Stimulated activated naive B cell treated with anti-CD40 and anti-IgM and Interleukin-4, amounts not matched to agents 10 μg/mL and 1 μg/mL and 100 μg/mL, for 72 hours (primary cell): ENCODE measurements at regions not wholly inside any gene's neighbourhood (a gene's known extent, or its start where the extent isn't known, plus 50 kb on each side); places are given as distances from the start of the nearest gene placed in this dataset.
"Not testable (repeated sequence)": the region's sequence is repeated elsewhere in the genome, so short reads cannot be mapped to it uniquely, and the experiment has no call there.

ENCODE experiments used
- ATAC-seq, 2 donors: fragments of 150-1000 bp; cut with Tn5 transposase; replicated peaks; 2 replicates each; pipeline ENCODE4 v1.10.0; 2021; ENCODE audit warnings: moderate library complexity in 1 of 2
- DNase-seq: peaks from one replicate; pipeline ENCODE4 v3.0.0; 2021
- H3K27ac Mint-ChIP-seq: one replicate; pipeline ENCODE4 v1.8.0; 2022; ENCODE audit warnings: mild to moderate bottlenecking, mixed read lengths
- H3K27me3 Mint-ChIP-seq, 2 donors: one replicate each; pipeline ENCODE4 v1.8.0; 2022; ENCODE audit warnings: mixed read lengths in 2 of 2
- H3K36me3 Mint-ChIP-seq, 2 donors: one replicate each; pipeline ENCODE4 v1.8.0; 2022; ENCODE audit warnings: mixed read lengths in 2 of 2, mild to moderate bottlenecking in 1 of 2
- H3K4me1 Mint-ChIP-seq, 2 donors: one replicate each; pipeline ENCODE4 v1.8.0; 2022; ENCODE audit warnings: mixed read lengths in 2 of 2, mild to moderate bottlenecking in 1 of 2
- H3K4me3 Mint-ChIP-seq, 2 donors: one replicate each; pipeline ENCODE4 v1.8.0; 2022; ENCODE audit warnings: mild to moderate bottlenecking in 2 of 2, mixed read lengths in 2 of 2, moderate library complexity in 1 of 2
- H3K9me3 Mint-ChIP-seq, 2 donors: one replicate each; pipeline ENCODE4 v1.8.0; 2022; ENCODE audit warnings: mixed read lengths in 2 of 2, mild to moderate bottlenecking in 1 of 2

GRCh38 chr7:120005720-120006119 is 267.3 kb upstream of the KCND2 start:
- no peaks in the 10 kb centered on the region for H3K36me3 Mint-ChIP-seq
- no peaks in the 10 kb centered on the region for H3K27me3 Mint-ChIP-seq
- no peaks in the 10 kb centered on the region for H3K4me1 Mint-ChIP-seq
- ATAC-seq (no peak), DNase-seq (no peak)
- peaks cover 4 to 15% of the 10 kb centered on the region in 2 donors for H3K9me3 Mint-ChIP-seq
- no peak overlapping the region for H3K27ac Mint-ChIP-seq
- no peak overlapping the region for H3K4me3 Mint-ChIP-seq

DNA sequence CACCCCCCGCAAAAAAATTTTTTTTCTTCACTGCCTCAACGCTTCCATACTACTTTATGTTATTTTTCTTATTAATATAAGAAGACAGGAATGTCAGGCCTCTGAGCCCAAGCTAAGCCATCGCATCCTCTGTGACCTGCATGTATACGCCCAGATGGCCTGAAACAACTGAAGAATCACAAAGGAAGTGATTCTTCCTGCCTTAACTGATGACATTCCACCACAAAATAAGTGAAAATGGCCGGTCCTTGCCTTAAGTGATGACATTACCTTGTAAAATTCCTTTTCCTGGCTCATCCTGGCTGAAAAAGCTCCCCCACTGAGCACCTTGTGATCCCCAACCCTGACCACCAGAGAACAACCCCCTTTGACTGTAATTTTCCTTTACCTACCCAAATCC is 258.7 kb upstream of the KCND2 start:
- peaks cover 2 to 12% of the 10 kb centered on the region in 2 donors for H3K9me3 Mint-ChIP-seq
- not testable (repeated sequence) for H3K36me3 Mint-ChIP-seq, H3K4me3 Mint-ChIP-seq, H3K27ac Mint-ChIP-seq, H3K27me3 Mint-ChIP-seq, H3K4me1 Mint-ChIP-seq, DNase-seq, ATAC-seq

GRCh38 chr7:120014925-120015465 is 258.0 kb upstream of the KCND2 start:
- Mint-ChIP-seq H3K9me3 (peaks cover 0 to 7% of the 10 kb centered on the region in 2 donors), H3K4me1 (no peaks in the 10 kb centered on the region), H3K36me3 (no peaks in the 10 kb centered on the region), H3K4me3 (no peak overlapping the region), H3K27ac (no peak overlapping the region), H3K27me3 (no peaks in the 10 kb centered on the region)
- no peak for DNase-seq
- ATAC-seq: no peak

DNA sequence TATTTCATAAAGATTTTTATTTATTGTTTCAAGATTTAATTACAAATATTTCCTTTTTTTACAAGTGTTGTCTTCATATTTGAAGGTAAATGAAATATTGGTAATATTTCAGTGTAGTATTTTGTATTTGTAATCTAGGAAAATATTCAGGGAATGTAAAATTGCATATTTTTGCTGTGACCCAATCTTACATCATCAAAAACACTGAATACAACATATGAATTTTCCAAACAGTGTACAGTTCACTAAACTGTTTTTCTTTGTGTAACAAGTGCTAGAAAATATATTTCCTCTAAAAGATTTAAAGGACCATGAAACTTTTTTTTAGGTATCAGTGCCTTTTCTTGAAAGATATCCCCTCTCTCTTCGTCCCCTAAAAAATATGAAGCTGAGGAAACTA is 251.9 kb upstream of the KCND2 start:
- ATAC-seq: no peak
- Mint-ChIP-seq H3K27me3 (no peaks in the 10 kb centered on the region), H3K4me1 (no peaks in the 10 kb centered on the region), H3K4me3 (no peak overlapping the region), H3K36me3 (no peaks in the 10 kb centered on the region), H3K27ac (no peak overlapping the region), H3K9me3 (no peaks in the 10 kb centered on the region)
- DNase-seq: no peak

- H3K36me3 Mint-ChIP-seq: no peaks in the 10 kb centered on the region
- no peak overlapping the region for H3K27ac Mint-ChIP-seq
- no peaks in the 10 kb centered on the region for H3K9me3 Mint-ChIP-seq
- H3K4me3 Mint-ChIP-seq: no peak overlapping the region
- no peaks in the 10 kb centered on the region for H3K4me1 Mint-ChIP-seq
- no peaks in the 10 kb centered on the region for H3K27me3 Mint-ChIP-seq
- DNase-seq: no peak
- ATAC-seq: no peak
Observed at GRCh38 chr7:120023494-120024167, 249.3 kb upstream of the KCND2 start.

- Mint-ChIP-seq H3K27me3 (no peaks in the 10 kb centered on the region), H3K4me3 (no peak overlapping the region), H3K9me3 (no peaks in the 10 kb centered on the region), H3K36me3 (no peaks in the 10 kb centered on the region), H3K27ac (no peak overlapping the region), H3K4me1 (no peaks in the 10 kb centered on the region)
- ATAC-seq (no peak), DNase-seq (no peak)
Observed at GRCh38 chr7:120028636-120029035, 244.3 kb upstream of the KCND2 start.

DNA sequence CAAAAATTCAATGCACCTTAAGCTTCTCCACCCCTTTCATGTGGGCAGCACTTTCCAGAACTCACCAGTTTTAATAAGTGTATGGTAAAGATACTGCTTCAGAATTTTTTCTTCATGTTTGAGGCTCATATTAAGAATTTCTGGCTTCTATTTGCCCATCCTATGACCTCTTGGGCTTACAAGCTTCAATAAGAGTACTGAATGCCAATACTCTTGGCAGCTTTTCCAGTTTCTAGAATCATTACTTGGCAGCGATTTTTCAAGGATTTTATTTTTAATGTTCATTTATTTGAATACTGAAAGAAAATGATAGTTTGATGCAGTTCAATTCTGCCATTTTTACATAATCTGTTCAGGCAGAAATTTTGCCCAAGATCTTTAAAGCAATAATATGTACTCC is 242.1 kb upstream of the KCND2 start:
- Mint-ChIP-seq H3K36me3 (no peaks in the 10 kb centered on the region), H3K27ac (no peak overlapping the region)

DNA sequence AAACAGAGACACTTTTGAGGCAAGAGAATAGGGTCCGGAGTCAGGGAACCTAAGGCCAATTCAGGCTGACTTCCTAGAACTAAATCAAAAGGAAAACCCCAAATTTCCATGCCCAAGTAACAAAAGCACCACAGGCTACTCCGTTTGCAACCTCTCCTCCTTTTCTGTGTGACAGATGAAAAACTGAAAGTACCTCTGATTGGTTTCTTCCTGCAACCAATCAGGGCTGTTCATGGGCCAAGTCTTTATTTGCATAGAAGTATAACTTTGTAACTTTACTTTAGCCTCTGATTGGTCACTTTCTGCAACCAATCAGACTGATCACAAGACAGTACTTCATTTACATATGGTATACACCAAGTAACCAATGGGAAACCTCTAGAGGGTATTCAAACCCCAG is 239.9 kb upstream of the KCND2 start:
- Mint-ChIP-seq H3K27ac (no peak overlapping the region), H3K4me3 (no peak overlapping the region), H3K36me3 (no peaks in the 10 kb centered on the region), H3K27me3 (no peaks in the 10 kb centered on the region), H3K4me1 (no peaks in the 10 kb centered on the region), H3K9me3 (peaks cover 6 to 8% of the 10 kb centered on the region in 2 donors)
- ATAC-seq (no peak), DNase-seq (no peak)

More for the DNA sequence above, 242.1 kb upstream of the KCND2 start:
- DNase-seq: no peak
- Mint-ChIP-seq H3K4me1 (no peaks in the 10 kb centered on the region), H3K27me3 (no peaks in the 10 kb centered on the region), H3K4me3 (no peak overlapping the region), H3K9me3 (peaks cover 2 to 4% of the 10 kb centered on the region in 2 donors)
- ATAC-seq: no peak

- ATAC-seq: no peak
- H3K27ac Mint-ChIP-seq: no peak overlapping the region
- no peaks in the 10 kb centered on the region for H3K27me3 Mint-ChIP-seq
- no peak for DNase-seq
- no peaks in the 10 kb centered on the region for H3K36me3 Mint-ChIP-seq
- H3K4me3 Mint-ChIP-seq: no peak overlapping the region
- no peaks in the 10 kb centered on the region for H3K4me1 Mint-ChIP-seq
- peaks cover 16 to 19% of the 10 kb centered on the region in 2 donors for H3K9me3 Mint-ChIP-seq
Observed at GRCh38 chr7:120039138-120039537, 233.8 kb upstream of the KCND2 start.

GRCh38 chr7:120041798-120042197 is 231.2 kb upstream of the KCND2 start:
- ATAC-seq (no peak), DNase-seq (no peak)
- H3K4me1 Mint-ChIP-seq: no peaks in the 10 kb centered on the region
- no peak overlapping the region for H3K27ac Mint-ChIP-seq
- H3K36me3 Mint-ChIP-seq: no peaks in the 10 kb centered on the region
- no peak overlapping the region for H3K4me3 Mint-ChIP-seq
- H3K9me3 Mint-ChIP-seq: peaks cover 12 to 18% of the 10 kb centered on the region in 2 donors
- no peaks in the 10 kb centered on the region for H3K27me3 Mint-ChIP-seq

- Mint-ChIP-seq H3K9me3 (peaks cover 8 to 15% of the 10 kb centered on the region in 2 donors), H3K36me3 (no peaks in the 10 kb centered on the region), H3K27ac (no peak overlapping the region), H3K4me1 (no peaks in the 10 kb centered on the region), H3K4me3 (no peak overlapping the region), H3K27me3 (no peaks in the 10 kb centered on the region)
- no peak for ATAC-seq
- DNase-seq: no peak
Observed at GRCh38 chr7:120043250-120043649, 229.7 kb upstream of the KCND2 start.

GRCh38 chr7:120052884-120053382 is 220.0 kb upstream of the KCND2 start:
- no peak for DNase-seq
- ATAC-seq: no peak
- Mint-ChIP-seq H3K27me3 (no peaks in the 10 kb centered on the region), H3K4me1 (no peaks in the 10 kb centered on the region), H3K36me3 (no peaks in the 10 kb centered on the region), H3K27ac (no peak overlapping the region), H3K9me3 (peaks cover 0 to 1% of the 10 kb centered on the region in 2 donors), H3K4me3 (no peak overlapping the region)

DNA sequence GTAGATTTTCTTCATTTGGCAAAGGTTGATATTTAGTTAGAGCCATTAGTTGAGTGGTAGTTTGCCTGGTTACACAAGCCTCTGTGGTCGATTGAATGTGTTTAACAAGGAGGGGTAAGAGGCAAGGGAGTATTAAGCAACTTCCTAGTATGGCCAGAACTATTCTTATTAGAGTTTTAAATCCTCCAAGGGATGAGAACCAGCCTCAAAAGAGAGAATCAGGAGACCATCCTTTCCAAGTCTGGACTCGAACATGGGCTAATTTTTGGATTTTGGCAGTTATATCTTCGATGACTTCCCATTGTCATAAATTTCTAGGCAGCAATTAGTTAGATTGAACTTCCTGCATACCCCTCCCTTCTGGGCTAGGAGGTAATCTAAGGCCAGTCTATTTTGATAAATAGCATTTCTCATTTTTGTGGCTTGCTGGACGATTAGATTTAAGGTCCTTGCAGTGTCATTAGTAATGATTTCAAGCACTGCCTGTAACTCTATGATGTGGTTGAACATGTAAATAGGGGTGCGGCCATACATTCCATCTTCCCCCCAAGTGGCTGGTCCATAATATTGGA is 219.5 kb upstream of the KCND2 start:
- Mint-ChIP-seq H3K9me3 (peaks cover 0 to 1% of the 10 kb centered on the region in 2 donors), H3K27ac (no peak overlapping the region), H3K36me3 (no peaks in the 10 kb centered on the region), H3K4me1 (no peaks in the 10 kb centered on the region), H3K27me3 (no peaks in the 10 kb centered on the region), H3K4me3 (no peak overlapping the region)
- DNase-seq (no peak), ATAC-seq (no peak)

DNA sequence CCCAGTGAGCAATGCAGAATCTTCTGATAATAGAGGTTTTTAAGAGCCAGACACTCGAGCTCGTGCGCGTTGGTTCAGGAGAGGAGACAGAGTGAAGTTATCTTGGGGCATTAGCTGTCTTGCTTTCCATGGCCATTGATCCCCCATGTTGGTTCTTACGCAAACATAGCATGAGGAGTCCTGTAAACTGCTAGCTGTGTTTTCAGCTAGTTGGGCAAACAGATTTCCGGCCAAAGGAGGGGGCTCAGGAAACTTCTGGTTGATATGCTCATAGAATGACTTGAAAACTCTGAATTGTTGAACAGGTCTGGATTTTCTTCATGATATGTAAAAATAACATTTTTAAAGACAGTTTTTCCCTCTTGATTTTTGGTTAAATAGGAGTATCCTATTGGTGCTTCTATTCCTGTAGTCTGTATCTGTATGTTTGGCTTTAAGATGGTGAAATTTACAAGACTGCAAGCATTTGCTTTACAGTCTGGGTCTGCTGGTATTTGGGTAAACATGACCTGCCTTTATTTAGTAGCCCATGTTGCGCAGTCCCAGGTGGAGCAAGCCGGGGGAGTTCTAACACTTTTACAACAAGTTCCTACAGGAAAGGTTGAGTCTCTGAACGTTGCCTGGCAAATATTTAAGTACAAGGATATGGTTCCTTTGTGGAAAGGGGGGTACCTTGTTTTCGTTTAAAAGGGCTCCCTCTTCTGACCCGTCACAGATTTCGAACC is 218.4 kb upstream of the KCND2 start:
- no peaks in the 10 kb centered on the region for H3K36me3 Mint-ChIP-seq
- DNase-seq (no peak), ATAC-seq (no peak)
- H3K9me3 Mint-ChIP-seq: peaks cover 0 to 1% of the 10 kb centered on the region in 2 donors
- no peaks in the 10 kb centered on the region for H3K4me1 Mint-ChIP-seq
- no peaks in the 10 kb centered on the region for H3K27me3 Mint-ChIP-seq
- H3K27ac Mint-ChIP-seq: no peak overlapping the region
- no peak overlapping the region for H3K4me3 Mint-ChIP-seq

- no peaks in the 10 kb centered on the region for H3K36me3 Mint-ChIP-seq
- no peak overlapping the region for H3K4me3 Mint-ChIP-seq
- no peak overlapping the region for H3K27ac Mint-ChIP-seq
- no peaks in the 10 kb centered on the region for H3K27me3 Mint-ChIP-seq
- no peaks in the 10 kb centered on the region for H3K4me1 Mint-ChIP-seq
- DNase-seq: no peak
- ATAC-seq: no peak
- H3K9me3 Mint-ChIP-seq: peaks cover 0 to 1% of the 10 kb centered on the region in 2 donors
Observed at GRCh38 chr7:120055300-120055699, 217.7 kb upstream of the KCND2 start.
